ENCODE measurements at regions not wholly inside any gene's neighbourhood (a gene's known extent, or its start where the extent isn't known, plus 50 kb on each side); places are given as distances from the start of the nearest gene placed in this dataset.

DNA sequence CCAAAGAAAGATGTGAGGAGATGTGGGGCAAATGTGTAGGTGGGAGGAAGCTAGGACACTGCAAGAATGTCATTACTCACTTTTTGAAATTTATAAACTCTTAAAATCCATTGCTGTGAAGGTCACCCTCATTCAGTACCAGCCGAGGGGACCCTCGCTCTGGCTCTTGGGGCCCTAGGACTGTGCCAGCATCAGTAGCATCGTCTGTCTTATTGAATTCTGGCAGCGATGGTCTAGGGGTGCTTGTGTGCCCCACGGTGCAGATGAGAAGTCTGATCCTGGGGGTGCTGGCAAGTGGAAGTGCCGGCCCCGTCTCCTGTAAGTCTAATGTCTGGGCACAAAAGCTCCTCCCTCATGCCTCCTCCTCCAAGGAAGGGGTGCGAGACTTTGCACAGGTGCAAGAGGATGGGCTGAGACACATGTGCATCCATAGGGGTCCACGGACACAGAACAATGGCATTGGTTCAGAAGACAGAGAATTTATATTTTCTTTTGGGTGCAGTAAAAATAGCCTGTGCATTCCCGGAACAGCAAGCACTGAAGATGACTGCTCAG is 266.7 kb upstream of the HDAC4 start:
- Mint-ChIP-seq H3K9me3 (no peaks in the 10 kb centered on the region), H3K4me1 (ENCODE audit: low read depth) (no peaks in the 10 kb centered on the region), H3K27me3 (ENCODE audit: low read depth) (peaks cover 4% of the 10 kb centered on the region), H3K36me3 (ENCODE audit: low read depth) (no peaks in the 10 kb centered on the region), H3K4me3 (ENCODE audit: low read depth) (no peak overlapping the region), H3K27ac (no peak overlapping the region)
- intact Hi-C loops (cut with micrococcal nuclease), result no loop called here
- DNase-seq (ENCODE audit: low spot score), result no peak

DNA sequence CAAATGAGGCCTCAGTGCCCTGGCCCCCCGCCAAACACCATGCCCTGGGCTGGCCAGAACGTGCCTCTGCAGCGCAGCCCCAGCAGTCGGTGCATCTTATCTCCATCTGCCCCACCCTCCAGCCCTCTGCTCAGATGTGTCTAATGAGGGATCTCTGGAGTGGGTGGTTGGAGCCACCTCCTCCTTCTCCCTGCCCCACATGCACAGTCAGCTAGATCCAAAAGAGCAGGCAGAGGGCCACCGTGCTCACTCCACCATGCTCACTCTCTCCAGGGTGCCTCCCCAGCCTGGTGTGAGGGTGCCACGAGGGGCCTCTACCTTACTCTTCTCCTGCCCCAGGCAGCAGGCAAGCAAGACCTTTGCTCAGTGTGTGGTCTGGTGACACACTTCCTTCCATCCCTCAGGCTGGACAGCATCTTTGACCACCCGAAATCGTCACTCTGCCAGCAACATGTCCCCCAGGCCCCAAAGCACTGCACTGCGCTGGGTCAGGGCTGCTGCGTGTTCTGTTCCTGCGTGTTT is 266.1 kb upstream of the HDAC4 start:
- H3K36me3 Mint-ChIP-seq (ENCODE audit: low read depth), result no peaks in the 10 kb centered on the region
- H3K4me3 Mint-ChIP-seq (ENCODE audit: low read depth), result no peak overlapping the region
- no peak for DNase-seq (ENCODE audit: low spot score)
- H3K27me3 Mint-ChIP-seq (ENCODE audit: low read depth), result peaks cover 6% of the 10 kb centered on the region
- H3K9me3 Mint-ChIP-seq, result no peaks in the 10 kb centered on the region
- H3K4me1 Mint-ChIP-seq (ENCODE audit: low read depth), result no peaks in the 10 kb centered on the region
- intact Hi-C loops (cut with micrococcal nuclease), result no loop called here
- no peak overlapping the region for H3K27ac Mint-ChIP-seq

DNA sequence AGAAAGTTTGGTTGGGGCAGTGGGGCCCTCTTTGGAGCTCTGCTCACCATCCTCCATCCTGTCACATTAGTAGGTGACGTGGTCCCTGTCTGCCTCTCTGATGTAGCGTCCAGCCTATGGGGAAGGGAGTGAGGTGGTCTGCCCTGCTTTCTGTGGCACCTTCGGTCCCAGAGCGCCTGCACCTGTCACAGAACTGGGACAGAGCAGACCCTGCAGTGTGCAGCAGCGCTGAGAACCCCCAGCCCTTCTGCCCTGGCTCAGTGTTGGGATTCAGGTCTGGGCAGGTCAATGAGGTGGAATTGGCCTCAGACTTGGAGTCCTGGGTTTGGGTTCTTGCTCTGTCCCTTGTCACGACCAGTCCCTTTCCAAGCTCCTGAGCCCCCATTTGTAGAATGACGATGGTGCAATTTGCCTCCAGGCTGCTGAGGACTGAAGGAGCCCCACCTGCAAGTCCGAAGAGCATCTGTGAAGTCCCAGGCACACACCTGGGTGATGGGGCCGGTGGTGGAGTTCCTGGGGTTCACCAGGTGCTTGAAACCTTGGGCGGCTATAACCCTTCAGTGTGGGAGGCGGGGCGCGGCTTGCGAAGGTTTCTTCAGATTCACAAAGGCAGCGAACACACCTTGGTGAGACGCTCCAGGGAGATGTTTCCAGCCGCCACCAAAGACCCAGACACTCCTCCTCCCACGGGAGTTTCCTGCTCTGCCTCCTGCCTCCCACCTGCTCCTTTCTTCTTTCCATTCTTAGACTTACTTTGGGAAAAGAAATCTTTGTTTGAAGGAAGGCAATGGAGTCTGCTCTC is 265.4 kb upstream of the HDAC4 start:
- H3K36me3 Mint-ChIP-seq (ENCODE audit: low read depth), result no peaks in the 10 kb centered on the region
- peaks cover 11% of the 10 kb centered on the region for H3K27me3 Mint-ChIP-seq (ENCODE audit: low read depth)
- H3K4me1 Mint-ChIP-seq (ENCODE audit: low read depth), result no peaks in the 10 kb centered on the region
- no peak overlapping the region for H3K4me3 Mint-ChIP-seq (ENCODE audit: low read depth)
- no peak overlapping the region for H3K27ac Mint-ChIP-seq
- DNase-seq (ENCODE audit: low spot score), result no peak
- intact Hi-C loops (cut with micrococcal nuclease), result no loop called here
- no peaks in the 10 kb centered on the region for H3K9me3 Mint-ChIP-seq

DNA sequence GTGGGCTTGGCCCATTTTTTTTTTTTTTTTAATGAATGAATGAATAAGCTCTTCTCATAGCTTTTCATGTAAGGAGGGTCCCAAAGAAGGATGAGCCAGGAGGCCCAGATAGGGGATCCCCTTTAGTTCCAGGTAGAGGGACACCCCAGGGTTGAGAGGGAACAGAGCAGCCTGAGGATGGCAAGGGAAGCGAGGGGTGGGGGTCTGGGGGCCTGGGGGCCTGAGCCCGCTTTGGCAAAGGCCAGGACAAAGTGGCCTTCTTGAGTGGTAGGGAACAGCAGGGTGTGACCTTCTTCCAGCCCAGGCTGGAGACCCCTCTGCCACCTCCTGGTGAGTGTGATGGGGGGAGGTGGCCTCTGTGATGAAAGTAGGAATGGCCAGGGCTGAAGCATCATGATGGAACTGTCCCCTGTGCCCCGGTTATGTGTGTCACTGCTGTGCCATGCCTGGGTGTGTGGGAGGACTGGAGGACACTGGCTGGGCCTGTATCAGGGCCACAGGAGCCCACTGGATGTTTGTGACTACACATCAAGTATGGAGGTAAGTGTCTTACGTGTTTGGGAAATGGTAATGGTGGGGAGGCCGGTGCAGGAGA is 263.5 kb upstream of the HDAC4 start:
- DNase-seq (ENCODE audit: low spot score), result no peak
- intact Hi-C loops (cut with micrococcal nuclease), result no loop called here
- Mint-ChIP-seq H3K9me3 (no peaks in the 10 kb centered on the region), H3K4me3 (ENCODE audit: low read depth) (no peak overlapping the region), H3K27ac (no peak overlapping the region), H3K27me3 (ENCODE audit: low read depth) (peaks cover 12% of the 10 kb centered on the region), H3K36me3 (ENCODE audit: low read depth) (no peaks in the 10 kb centered on the region), H3K4me1 (ENCODE audit: low read depth) (no peaks in the 10 kb centered on the region)

DNA sequence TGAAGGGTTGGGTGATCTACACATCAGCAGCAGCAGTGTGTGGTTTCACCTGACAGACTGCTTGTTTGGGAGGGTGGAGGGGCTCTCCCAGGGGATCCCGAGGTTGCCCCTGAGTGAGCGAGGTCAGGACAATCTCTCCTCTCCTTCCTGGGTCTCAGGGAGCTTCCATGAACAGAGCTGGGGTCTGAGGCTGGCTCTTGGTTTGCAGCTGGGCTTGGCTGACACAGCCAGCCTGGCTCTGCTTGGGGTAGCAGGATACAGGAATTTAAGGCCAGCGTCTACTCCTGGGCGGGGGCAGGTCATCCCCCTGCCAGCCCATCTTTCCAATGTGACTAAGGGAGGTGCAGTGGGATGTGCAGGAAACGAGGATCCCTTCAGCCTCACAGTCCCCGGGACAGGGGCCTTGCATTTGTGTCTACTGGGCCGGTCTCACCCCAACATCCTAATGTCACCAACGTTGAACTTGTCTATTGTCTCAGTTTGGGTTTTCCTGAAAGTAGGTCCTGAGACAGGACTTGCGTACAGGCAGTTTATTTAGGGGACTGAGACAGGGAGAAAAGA is 262.6 kb upstream of the HDAC4 start:
- H3K36me3 Mint-ChIP-seq (ENCODE audit: low read depth), result no peaks in the 10 kb centered on the region

DNA sequence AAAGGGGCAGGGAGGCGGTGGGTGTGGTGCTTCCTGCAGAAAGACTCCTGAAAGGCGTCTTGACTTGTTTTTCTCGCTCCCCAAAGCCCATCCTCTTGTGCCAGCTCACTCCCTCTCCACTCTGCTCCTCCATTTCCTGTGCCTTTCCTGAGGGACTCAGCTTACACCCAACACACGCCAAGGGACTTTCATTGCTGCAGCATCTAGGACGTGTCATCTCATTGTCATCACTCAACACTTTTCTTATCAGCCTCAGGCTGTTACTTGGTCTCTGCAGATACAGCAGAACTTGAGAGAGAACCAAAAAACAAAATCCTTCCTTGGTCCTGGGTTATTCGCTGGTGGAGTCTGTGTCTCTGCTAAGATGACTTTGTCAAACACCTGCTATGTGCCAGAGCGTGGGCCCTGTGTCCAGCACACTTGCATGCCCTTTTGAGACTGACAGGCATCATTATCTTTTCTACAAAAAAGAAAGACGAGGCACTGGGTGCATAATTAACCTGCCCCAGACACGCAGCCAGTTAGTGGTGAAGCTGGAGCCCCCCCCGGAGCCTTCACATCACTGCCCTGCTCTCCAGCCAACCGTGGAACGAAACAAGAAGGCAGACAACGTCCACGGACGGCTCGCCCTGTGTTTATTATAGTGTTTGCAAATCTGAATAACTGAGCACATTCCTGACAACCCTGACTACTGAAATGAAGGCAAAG is 261.7 kb upstream of the HDAC4 start:
- H3K9me3 Mint-ChIP-seq, result no peaks in the 10 kb centered on the region
- no peak for DNase-seq (ENCODE audit: low spot score)
- intact Hi-C loops (cut with micrococcal nuclease), result no loop called here
- no peaks in the 10 kb centered on the region for H3K4me1 Mint-ChIP-seq (ENCODE audit: low read depth)
- H3K4me3 Mint-ChIP-seq (ENCODE audit: low read depth), result no peak overlapping the region
- no peaks in the 10 kb centered on the region for H3K36me3 Mint-ChIP-seq (ENCODE audit: low read depth)
- no peak overlapping the region for H3K27ac Mint-ChIP-seq
- peaks cover 18% of the 10 kb centered on the region for H3K27me3 Mint-ChIP-seq (ENCODE audit: low read depth)

More for the DNA sequence above, 262.6 kb upstream of the HDAC4 start:
- DNase-seq (ENCODE audit: low spot score), result no peak
- H3K27ac Mint-ChIP-seq, result no peak overlapping the region
- no peaks in the 10 kb centered on the region for H3K9me3 Mint-ChIP-seq
- H3K4me3 Mint-ChIP-seq (ENCODE audit: low read depth), result no peak overlapping the region
- peaks cover 12% of the 10 kb centered on the region for H3K27me3 Mint-ChIP-seq (ENCODE audit: low read depth)
- intact Hi-C loops (cut with micrococcal nuclease), result no loop called here
- no peaks in the 10 kb centered on the region for H3K4me1 Mint-ChIP-seq (ENCODE audit: low read depth)

DNA sequence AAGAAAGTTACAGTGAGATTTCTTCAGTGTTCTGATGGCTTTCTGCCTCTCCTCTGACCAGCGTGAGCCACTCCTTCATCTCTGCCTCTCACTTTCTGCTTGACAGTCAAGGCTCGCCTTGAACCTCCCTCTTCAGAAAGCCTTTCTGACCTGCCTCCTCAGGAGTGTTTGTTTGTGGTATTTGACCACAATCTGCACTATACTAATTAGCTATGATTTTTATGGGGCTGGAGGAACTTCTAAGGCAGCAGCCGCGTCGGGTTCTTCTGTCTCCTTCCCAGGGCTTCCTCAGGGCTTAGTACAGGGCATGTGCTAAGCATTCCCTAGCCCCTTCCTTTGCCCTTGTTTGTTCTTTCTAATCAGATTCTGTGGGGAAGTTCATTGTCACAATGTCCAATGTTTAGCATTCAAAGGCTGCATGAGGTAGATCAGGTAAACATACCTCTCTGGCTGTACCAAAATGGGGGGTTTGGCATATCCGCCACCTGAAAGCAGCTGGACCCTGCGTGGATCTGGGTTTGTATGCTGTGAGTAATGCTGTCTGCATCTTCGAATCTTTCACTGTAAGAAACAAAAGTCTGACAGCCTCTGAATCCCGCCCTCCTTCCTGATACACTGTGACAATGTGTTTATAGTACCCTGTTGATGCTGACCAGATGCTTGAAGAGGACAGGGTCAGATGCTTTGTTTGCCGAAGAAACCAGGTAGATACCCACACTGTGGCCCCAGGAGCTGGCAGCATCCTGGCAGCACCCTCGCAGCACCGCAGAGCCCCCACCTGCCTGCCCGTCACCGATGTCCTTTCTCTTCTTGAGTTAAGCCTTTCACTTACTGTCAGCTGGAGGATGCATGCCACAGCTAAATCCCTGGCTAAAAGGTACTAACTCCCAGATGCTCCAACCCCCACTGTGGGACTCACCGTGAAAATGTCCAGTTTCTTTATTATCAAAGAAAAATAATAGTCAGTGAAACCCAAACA is 260.8 kb upstream of the HDAC4 start:
- Mint-ChIP-seq H3K4me3 (ENCODE audit: low read depth) (no peak overlapping the region), H3K27me3 (ENCODE audit: low read depth) (peaks cover 21% of the 10 kb centered on the region), H3K4me1 (ENCODE audit: low read depth) (no peaks in the 10 kb centered on the region), H3K36me3 (ENCODE audit: low read depth) (no peaks in the 10 kb centered on the region), H3K9me3 (no peaks in the 10 kb centered on the region), H3K27ac (no peak overlapping the region)
- intact Hi-C loops (cut with micrococcal nuclease), result no loop called here
- DNase-seq (ENCODE audit: low spot score), result no peak

DNA sequence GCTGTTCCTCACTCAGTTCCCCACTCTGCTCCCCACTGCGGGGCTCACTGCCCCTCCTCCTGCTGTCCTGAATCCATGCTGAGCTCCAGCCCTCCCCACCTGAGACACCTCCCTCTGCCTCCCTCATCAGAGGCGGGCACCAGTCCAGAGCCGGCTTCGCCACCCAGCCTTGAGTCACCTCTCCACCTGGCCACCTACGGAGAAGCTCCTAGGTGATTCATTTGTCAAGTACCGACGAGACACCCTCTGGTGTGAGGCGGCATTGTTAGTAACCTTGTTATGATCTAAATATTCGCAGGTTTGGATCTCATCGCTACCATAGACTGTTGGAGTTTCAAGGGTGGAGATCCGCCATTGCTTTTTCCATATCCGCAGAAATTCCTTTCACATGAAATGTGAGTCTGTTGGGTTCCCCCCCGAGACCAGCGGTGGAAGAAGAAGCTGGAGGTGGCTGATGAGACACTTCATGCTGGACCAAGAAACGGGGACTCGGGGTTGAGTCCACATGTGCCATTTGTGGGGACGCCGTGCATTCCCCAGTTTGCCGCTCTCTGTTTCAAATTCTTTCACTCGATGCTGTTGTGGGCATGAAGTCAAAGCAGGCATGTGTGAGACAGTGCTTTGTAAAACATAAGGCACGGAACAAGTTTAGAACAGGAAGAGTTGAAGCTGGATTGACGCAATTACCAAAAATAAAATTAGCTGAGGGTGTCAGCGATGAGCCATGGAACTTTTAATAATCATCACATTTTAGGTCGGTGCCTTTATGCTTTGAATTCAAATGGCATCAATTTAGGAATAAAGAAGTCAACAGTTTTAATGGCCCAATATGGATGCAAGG is 259.8 kb upstream of the HDAC4 start:
- no peaks in the 10 kb centered on the region for H3K9me3 Mint-ChIP-seq
- H3K27ac Mint-ChIP-seq, result no peak overlapping the region
- H3K27me3 Mint-ChIP-seq (ENCODE audit: low read depth), result peaks cover 26% of the 10 kb centered on the region
- intact Hi-C loops (cut with micrococcal nuclease), result no loop called here
- H3K36me3 Mint-ChIP-seq (ENCODE audit: low read depth), result no peaks in the 10 kb centered on the region
- DNase-seq (ENCODE audit: low spot score), result no peak
- no peak overlapping the region for H3K4me3 Mint-ChIP-seq (ENCODE audit: low read depth)
- H3K4me1 Mint-ChIP-seq (ENCODE audit: low read depth), result no peaks in the 10 kb centered on the region

DNA sequence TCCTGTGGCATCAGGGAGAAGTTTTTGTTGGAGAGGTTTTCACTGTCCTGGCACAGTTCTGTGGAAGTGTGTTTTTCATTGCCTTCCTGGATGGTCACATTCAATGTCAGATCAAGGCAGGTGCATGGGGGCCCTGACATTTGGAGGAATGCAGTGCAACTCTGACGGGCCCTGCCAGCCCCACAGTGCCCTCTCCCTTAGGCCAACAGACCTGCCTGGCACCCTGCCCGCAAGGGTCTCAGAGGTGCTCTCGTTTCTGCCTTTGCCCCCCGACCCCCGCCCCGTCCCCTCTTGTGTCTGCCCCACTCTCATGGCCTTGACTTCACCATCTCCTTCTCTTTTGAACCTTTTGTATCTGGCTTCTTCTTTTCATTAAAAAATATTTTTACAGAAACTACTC is 257.2 kb upstream of the HDAC4 start:
- no peak overlapping the region for H3K27ac Mint-ChIP-seq

DNA sequence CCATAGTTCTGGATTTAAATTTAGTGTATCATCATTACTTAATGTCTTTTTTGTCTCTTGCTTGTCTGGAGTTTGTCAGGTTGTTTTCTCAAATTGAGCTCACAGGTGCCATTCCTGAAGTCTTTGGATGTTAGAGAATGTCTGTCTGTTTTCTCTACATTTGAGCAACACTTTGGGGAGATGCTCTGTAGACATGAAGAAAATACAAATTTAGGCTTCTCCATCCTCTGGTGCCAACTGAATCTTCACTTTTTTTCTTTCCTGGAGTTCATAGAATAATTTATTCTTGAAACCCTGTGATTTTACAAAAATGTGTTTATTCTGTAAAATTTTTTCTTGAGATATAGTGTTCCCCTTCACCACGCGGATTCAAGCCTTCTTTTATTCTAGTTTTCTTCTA is 256.4 kb upstream of the HDAC4 start:
- Mint-ChIP-seq H3K27me3 (ENCODE audit: low read depth) (peaks cover 28% of the 10 kb centered on the region), H3K27ac (no peak overlapping the region), H3K4me3 (ENCODE audit: low read depth) (no peak overlapping the region), H3K9me3 (no peaks in the 10 kb centered on the region), H3K4me1 (ENCODE audit: low read depth) (no peaks in the 10 kb centered on the region), H3K36me3 (ENCODE audit: low read depth) (no peaks in the 10 kb centered on the region)
- intact Hi-C loops (cut with micrococcal nuclease), result no loop called here
- no peak for DNase-seq (ENCODE audit: low spot score)

More for the DNA sequence above, 257.2 kb upstream of the HDAC4 start:
- intact Hi-C loops (cut with micrococcal nuclease), result no loop called here
- H3K4me1 Mint-ChIP-seq (ENCODE audit: low read depth), result no peaks in the 10 kb centered on the region
- H3K27me3 Mint-ChIP-seq (ENCODE audit: low read depth), result peaks cover 30% of the 10 kb centered on the region
- H3K4me3 Mint-ChIP-seq (ENCODE audit: low read depth), result no peak overlapping the region
- H3K9me3 Mint-ChIP-seq, result no peaks in the 10 kb centered on the region
- DNase-seq (ENCODE audit: low spot score), result no peak
- no peaks in the 10 kb centered on the region for H3K36me3 Mint-ChIP-seq (ENCODE audit: low read depth)

DNA sequence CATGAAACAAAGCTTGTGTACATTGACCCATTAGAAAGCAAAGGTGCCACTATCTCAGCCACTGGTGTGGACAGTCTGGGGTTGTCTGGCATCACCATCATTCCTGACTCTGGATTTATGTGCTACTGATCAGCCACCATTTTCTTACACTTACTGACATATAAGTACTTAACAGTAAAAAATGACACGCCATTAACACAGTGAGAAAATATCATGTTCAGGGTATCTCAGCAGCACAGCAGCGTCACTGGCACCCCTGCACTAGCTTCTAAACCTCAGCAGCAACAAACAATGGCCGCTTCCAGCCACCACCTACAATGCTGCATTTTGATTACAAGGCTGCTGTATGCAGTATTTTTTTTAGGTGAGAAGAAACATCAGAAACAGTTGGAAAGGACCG is 253.4 kb upstream of the HDAC4 start:
- intact Hi-C loops (cut with micrococcal nuclease), result no loop called here
- DNase-seq (ENCODE audit: low spot score), result no peak
- Mint-ChIP-seq H3K4me3 (ENCODE audit: low read depth) (no peak overlapping the region), H3K27me3 (ENCODE audit: low read depth) (peaks cover 39% of the 10 kb centered on the region), H3K27ac (no peak overlapping the region), H3K36me3 (ENCODE audit: low read depth) (no peaks in the 10 kb centered on the region), H3K9me3 (no peaks in the 10 kb centered on the region), H3K4me1 (ENCODE audit: low read depth) (no peaks in the 10 kb centered on the region)
